ENCODE measurements at regions not wholly inside any gene's neighbourhood (a gene's known extent, or its start where the extent isn't known, plus 50 kb on each side); places are given as distances from the start of the nearest gene placed in this dataset.

- CTCF ChIA-PET, result interaction anchor here (0.7 to 1.2 kb wide), 2 partner anchors 12 to 15 kb away, joined by 3 read pairs; no protein-coding TSS in a partner anchor
- TF ChIP-seq, protein P1, sequence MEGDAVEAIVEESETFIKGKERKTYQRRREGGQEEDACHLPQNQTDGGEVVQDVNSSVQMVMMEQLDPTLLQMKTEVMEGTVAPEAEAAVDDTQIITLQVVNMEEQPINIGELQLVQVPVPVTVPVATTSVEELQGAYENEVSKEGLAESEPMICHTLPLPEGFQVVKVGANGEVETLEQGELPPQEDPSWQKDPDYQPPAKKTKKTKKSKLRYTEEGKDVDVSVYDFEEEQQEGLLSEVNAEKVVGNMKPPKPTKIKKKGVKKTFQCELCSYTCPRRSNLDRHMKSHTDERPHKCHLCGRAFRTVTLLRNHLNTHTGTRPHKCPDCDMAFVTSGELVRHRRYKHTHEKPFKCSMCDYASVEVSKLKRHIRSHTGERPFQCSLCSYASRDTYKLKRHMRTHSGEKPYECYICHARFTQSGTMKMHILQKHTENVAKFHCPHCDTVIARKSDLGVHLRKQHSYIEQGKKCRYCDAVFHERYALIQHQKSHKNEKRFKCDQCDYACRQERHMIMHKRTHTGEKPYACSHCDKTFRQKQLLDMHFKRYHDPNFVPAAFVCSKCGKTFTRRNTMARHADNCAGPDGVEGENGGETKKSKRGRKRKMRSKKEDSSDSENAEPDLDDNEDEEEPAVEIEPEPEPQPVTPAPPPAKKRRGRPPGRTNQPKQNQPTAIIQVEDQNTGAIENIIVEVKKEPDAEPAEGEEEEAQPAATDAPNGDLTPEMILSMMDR (IDR thresholded peaks at IDR 0.05; ENCODE audit: control extremely low read depth, extremely low read depth, low read depth, missing control alignments), result no peak
- POLR2A ChIA-PET, result no interaction called here
- no peak for DNase-seq (ENCODE audit: extremely low spot score)
Measured at GRCh38 chr11:80779905-80780605, 1339.2 kb upstream of the TENM4 start.

- CTCF ChIA-PET, result interaction anchor here (1.0 to 1.2 kb wide), 2 partner anchors 11 to 62 kb away, joined by 3 read pairs; no protein-coding TSS in a partner anchor
- POLR2A ChIA-PET, result no interaction called here
- TF ChIP-seq, protein P1 (IDR thresholded peaks at IDR 0.05; ENCODE audit: control extremely low read depth, extremely low read depth, low read depth, missing control alignments), result no peak
- no peak for DNase-seq (ENCODE audit: extremely low spot score)
Measured at GRCh38 chr11:80778941-80779340, 1338.1 kb upstream of the TENM4 start.

DNA sequence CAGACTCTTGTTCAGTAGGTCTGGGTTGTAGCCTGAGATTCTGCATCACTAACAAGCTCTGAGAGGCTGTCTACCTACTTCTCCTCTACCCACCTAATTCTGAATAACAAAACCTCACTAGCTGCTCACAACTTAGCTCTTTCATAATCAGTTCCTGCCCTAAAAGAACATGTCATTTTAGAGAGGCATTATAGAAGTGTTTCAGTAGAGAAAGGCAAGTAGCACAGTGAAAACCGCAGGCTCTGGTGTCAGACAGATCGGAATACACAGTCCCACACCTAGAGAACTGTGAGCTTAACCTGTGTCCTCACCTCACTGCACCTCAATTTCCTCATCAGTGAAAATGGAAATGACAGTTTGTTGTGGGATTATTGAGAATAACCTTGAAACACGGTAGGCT is 1337.6 kb upstream of the TENM4 start:
- TF ChIP-seq, protein P1 (IDR thresholded peaks at IDR 0.05; ENCODE audit: control extremely low read depth, extremely low read depth, low read depth, missing control alignments), result no peak
- ChIA-PET CTCF (interaction anchor here (1.0 kb wide), 1 partner anchor 62 kb away, joined by 3 read pairs; no protein-coding TSS in a partner anchor), POLR2A (no interaction called here)
- DNase-seq (ENCODE audit: extremely low spot score), result no peak

GRCh38 chr11:80773919-80774318 is 1333.1 kb upstream of the TENM4 start:
- CTCF ChIA-PET, result no interaction called here

DNA sequence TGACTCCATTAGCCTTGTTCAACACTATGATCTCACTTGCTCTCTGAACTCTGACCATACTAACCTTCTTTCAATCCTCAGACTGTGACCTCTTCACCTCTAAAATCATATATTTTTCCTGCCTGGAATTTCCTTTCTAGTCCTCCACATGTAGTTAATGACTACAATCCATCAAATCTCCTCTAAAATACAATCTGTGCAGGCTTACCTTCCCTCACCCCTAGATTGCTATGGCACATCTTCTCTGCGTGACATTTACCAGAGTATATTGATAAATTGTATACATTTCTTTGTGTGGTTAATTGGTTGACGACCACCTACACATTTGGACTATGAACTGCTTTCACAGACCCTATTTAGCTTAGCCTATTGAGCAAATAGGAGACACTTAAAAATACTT is 1330.2 kb upstream of the TENM4 start:
- POLR2A ChIA-PET, result no interaction called here
- TF ChIP-seq, protein P1 (IDR thresholded peaks at IDR 0.05; ENCODE audit: control extremely low read depth, extremely low read depth, low read depth, missing control alignments), result no peak

More at GRCh38 chr11:80773919-80774318, 1333.1 kb upstream of the TENM4 start:
- no peak for DNase-seq (ENCODE audit: extremely low spot score)
- TF ChIP-seq, protein P1 (IDR thresholded peaks at IDR 0.05; ENCODE audit: control extremely low read depth, extremely low read depth, low read depth, missing control alignments), result no peak
- POLR2A ChIA-PET, result no interaction called here

DNA sequence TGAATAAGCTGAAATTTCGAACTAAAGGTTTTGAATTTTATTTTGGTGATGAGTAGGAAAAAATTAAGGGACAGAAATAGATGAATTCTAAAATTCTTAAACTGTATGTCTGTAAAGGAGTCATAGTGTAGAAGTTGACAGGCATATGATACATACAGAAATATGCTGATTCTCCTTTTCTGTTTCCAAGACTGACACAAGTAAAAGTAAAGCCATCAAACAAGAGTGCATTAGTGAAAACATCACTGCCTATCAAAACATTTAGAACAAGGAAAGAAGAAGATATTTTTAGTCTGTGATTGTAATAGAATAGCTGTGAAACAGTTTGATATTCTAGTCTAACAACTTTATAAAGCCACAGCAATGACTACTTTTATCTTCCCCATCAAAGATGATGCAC is 1318.0 kb upstream of the TENM4 start:
- POLR2A ChIA-PET, result no interaction called here
- no peak for DNase-seq (ENCODE audit: extremely low spot score)
- TF ChIP-seq, protein P1 (IDR thresholded peaks at IDR 0.05; ENCODE audit: control extremely low read depth, extremely low read depth, low read depth, missing control alignments), result no peak
- CTCF ChIA-PET, result interaction anchor here (1.5 kb wide), 1 partner anchor 9 kb away, joined by 4 read pairs; no protein-coding TSS in a partner anchor

More for the DNA sequence above, 1330.2 kb upstream of the TENM4 start:
- DNase-seq (ENCODE audit: extremely low spot score), result no peak
- CTCF ChIA-PET, result no interaction called here
